HG03039 (cell line): ENCODE measurements at regions not wholly inside any gene's neighbourhood (a gene's known extent, or its start where the extent isn't known, plus 50 kb on each side); places are given as distances from the start of the nearest gene placed in this dataset.
"Not testable (repeated sequence)": the region's sequence is repeated elsewhere in the genome, so short reads cannot be mapped to it uniquely, and the experiment has no call there.

Source experiments
- ATAC-seq: cut with Tn5 transposase; IDR thresholded peaks from one replicate; pipeline ENCODE4 v1.9.1; 2021; ENCODE audit warnings: mild to moderate bottlenecking, moderate library complexity; ENCODE audit not compliant: unreplicated experiment

GRCh38 chr9:90466441-90466840, 176.2 kb downstream of the DIRAS2 start:
- no peak for ATAC-seq

GRCh38 chr9:90469435-90469834, 173.2 kb downstream of the DIRAS2 start:
- ATAC-seq, result no peak

- ATAC-seq, result no peak
These were observed 172.7 kb downstream of the DIRAS2 start for GRCh38 chr9:90469865-90470387.

- ATAC-seq, result no peak
These were observed 166.6 kb downstream of the DIRAS2 start for GRCh38 chr9:90476058-90476457.

- ATAC-seq, result no peak
These were observed 165.1 kb downstream of the DIRAS2 start for GRCh38 chr9:90477535-90477934.

GRCh38 chr9:90478821-90479220, 163.8 kb downstream of the DIRAS2 start:
- no peak for ATAC-seq

- ATAC-seq, result no peak
These were observed 157.6 kb downstream of the DIRAS2 start for GRCh38 chr9:90485028-90485427.

- ATAC-seq, result no peak
These were observed 153.6 kb downstream of the DIRAS2 start for GRCh38 chr9:90489066-90489465.

GRCh38 chr9:90499761-90500160, 142.9 kb downstream of the DIRAS2 start:
- ATAC-seq, result no peak

GRCh38 chr9:90502134-90502533, 140.5 kb downstream of the DIRAS2 start:
- no peak for ATAC-seq

- ATAC-seq, result no peak
These were observed 138.1 kb downstream of the DIRAS2 start for GRCh38 chr9:90504486-90504885.

GRCh38 chr9:90505695-90506094, 136.9 kb downstream of the DIRAS2 start:
- no peak for ATAC-seq

- not testable (repeated sequence) for ATAC-seq
These were observed 136.2 kb downstream of the DIRAS2 start for GRCh38 chr9:90506402-90506801.

GRCh38 chr9:90507621-90508020, 135.0 kb downstream of the DIRAS2 start:
- no peak for ATAC-seq

- no peak for ATAC-seq
These were observed 133.7 kb downstream of the DIRAS2 start for GRCh38 chr9:90508940-90509339.

- no peak for ATAC-seq
These were observed 130.9 kb downstream of the DIRAS2 start for GRCh38 chr9:90511711-90512110.

GRCh38 chr9:90514877-90515276, 127.7 kb downstream of the DIRAS2 start:
- no peak for ATAC-seq

- no peak for ATAC-seq
These were observed 127.1 kb downstream of the DIRAS2 start for GRCh38 chr9:90515510-90515909.

- no peak for ATAC-seq
These were observed 125.5 kb downstream of the DIRAS2 start for GRCh38 chr9:90517103-90517502.

GRCh38 chr9:90521811-90522570, 120.6 kb downstream of the DIRAS2 start:
- no peak for ATAC-seq

- no peak for ATAC-seq
These were observed 118.7 kb downstream of the DIRAS2 start for GRCh38 chr9:90523958-90524357.

GRCh38 chr9:90526386-90526785, 116.2 kb downstream of the DIRAS2 start:
- no peak for ATAC-seq

GRCh38 chr9:90536094-90536493, 106.5 kb downstream of the DIRAS2 start:
- not testable (repeated sequence) for ATAC-seq
